Gastroesophageal sphincter (tissue), 3 donors: ENCODE measurements at regions not wholly inside any gene's neighbourhood (a gene's known extent, or its start where the extent isn't known, plus 50 kb on each side); places are given as distances from the start of the nearest gene placed in this dataset.

ENCODE experiments used
- EP300 ChIP-seq: sonication (generic); formaldehyde crosslinking; IDR thresholded peaks from one replicate; pipeline ENCODE4 v1.6.1; 2017; ENCODE audit warnings: antibody characterized with exemption, mild to moderate bottlenecking
- POLR2AphosphoS5 ChIP-seq: sonication (generic); formaldehyde crosslinking; IDR thresholded peaks from one replicate; pipeline ENCODE4 v1.6.1; 2017; ENCODE audit warnings: antibody characterized with exemption
- TF ChIP-seq, protein P1 (sequence below), 4 experiments: fragments of 200-600 bp in 2 of 4; fragments of 450-650 bp in 2 of 4; sonication (generic) in 1 of 4; IDR thresholded peaks; one replicate each; pipeline ENCODE4 v1.5.1; 2017 to 2019; ENCODE audit warnings: antibody characterized with exemption in 4 of 4, mild to moderate bottlenecking in 2 of 4, moderate library complexity in 2 of 4

DNA sequence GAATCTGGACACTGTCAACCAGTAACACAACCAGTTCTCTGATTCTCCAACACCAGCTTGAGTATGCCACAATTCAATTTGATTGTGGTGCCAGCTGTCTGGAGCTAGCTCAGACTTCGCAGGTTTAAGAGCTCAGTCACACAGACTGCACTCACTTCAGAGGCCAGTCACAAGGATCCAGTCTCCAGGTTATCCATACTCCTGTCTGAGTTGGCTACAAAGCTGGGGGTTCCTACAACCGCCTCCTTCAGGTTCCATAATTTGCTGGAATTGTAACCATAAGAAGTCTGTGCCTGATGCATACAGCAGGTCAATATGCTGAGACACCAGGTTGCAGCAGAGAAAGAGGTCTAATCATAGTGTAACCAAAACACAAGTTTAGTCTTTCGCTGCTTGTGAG is 70.5 kb upstream of the CPSF6 start:
- TF ChIP-seq, protein P1, sequence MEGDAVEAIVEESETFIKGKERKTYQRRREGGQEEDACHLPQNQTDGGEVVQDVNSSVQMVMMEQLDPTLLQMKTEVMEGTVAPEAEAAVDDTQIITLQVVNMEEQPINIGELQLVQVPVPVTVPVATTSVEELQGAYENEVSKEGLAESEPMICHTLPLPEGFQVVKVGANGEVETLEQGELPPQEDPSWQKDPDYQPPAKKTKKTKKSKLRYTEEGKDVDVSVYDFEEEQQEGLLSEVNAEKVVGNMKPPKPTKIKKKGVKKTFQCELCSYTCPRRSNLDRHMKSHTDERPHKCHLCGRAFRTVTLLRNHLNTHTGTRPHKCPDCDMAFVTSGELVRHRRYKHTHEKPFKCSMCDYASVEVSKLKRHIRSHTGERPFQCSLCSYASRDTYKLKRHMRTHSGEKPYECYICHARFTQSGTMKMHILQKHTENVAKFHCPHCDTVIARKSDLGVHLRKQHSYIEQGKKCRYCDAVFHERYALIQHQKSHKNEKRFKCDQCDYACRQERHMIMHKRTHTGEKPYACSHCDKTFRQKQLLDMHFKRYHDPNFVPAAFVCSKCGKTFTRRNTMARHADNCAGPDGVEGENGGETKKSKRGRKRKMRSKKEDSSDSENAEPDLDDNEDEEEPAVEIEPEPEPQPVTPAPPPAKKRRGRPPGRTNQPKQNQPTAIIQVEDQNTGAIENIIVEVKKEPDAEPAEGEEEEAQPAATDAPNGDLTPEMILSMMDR (IDR thresholded peaks at IDR 0.05): no peak
- TF ChIP-seq EP300 (no peak), POLR2AphosphoS5 (no peak)
